NCI-H146 treated with DMSO at 0.1 percent for 48 hours (cell line): ENCODE measurements at regions not wholly inside any gene's neighbourhood (a gene's known extent, or its start where the extent isn't known, plus 50 kb on each side); places are given as distances from the start of the nearest gene placed in this dataset.

Source experiments
- DNase-seq: peaks from one replicate; lab custom pipeline; 2025; ENCODE audit not compliant: unreplicated experiment; lab: John Stamatoyannopoulos, UW

- DNase-seq, result no peak
These were observed 51.8 kb upstream of the PRICKLE1 start for GRCh38 chr12:42641221-42641885.

GRCh38 chr12:42640391-42640790 is 50.8 kb upstream of the PRICKLE1 start:
- no peak for DNase-seq

- DNase-seq, result no peak
These were observed 50.0 kb upstream of the PRICKLE1 start for GRCh38 chr12:42639556-42639955.
